ENCODE measurements at regions not wholly inside any gene's neighbourhood (a gene's known extent, or its start where the extent isn't known, plus 50 kb on each side); places are given as distances from the start of the nearest gene placed in this dataset.

GRCh38 chr12:92370828-92371227 is 225.2 kb upstream of the BTG1 start:
- Histone ChIP-seq H3K36me3 (ENCODE audit: control insufficient read depth in 2 of 2, insufficient read depth in 1 of 2, low read length in 2 of 2) (no peaks in the 10 kb centered on the region), H3K27ac (ENCODE audit: extremely low read depth, low read depth, low read length) (no peak overlapping the region), H3K4me1 (ENCODE audit: control insufficient read depth, insufficient read depth, low read length) (no peaks in the 10 kb centered on the region), H3K4me3 (ENCODE audit: low read depth, low read length) (no peak overlapping the region), H3K9me3 (ENCODE audit: control insufficient read depth, insufficient read depth, low read depth, low read length) (no peaks in the 10 kb centered on the region)
- POLR2A ChIA-PET: no interaction called here
- CTCF ChIA-PET: interaction anchor here (0.7 kb wide), 1 partner anchor 215 kb away, joined by 3 read pairs; no protein-coding TSS in a partner anchor
- TF ChIP-seq HOXA7 (CRISPR knock-in tag; IDR thresholded peaks at IDR 0.05; ENCODE audit: borderline replicate concordance): no peak
- no peak for TF ChIP-seq ZNF148 (tag by site-specific recombination; IDR thresholded peaks at IDR 0.05; ENCODE audit: borderline replicate concordance)
- no peak for TF ChIP-seq ZNF394 (tag by site-specific recombination; IDR thresholded peaks at IDR 0.05; ENCODE audit: borderline replicate concordance)
- no peak for TF ChIP-seq ZSCAN23 (tag by site-specific recombination; IDR thresholded peaks at IDR 0.05)
- no peak for TF ChIP-seq GLIS1 (tag by site-specific recombination; IDR thresholded peaks at IDR 0.05)
- TF ChIP-seq PATZ1 (tag by site-specific recombination; IDR thresholded peaks at IDR 0.05): no peak
- no peak for TF ChIP-seq ZNF473 (tag by site-specific recombination; IDR thresholded peaks at IDR 0.05)
- TF ChIP-seq ZNF48 (tag by site-specific recombination; IDR thresholded peaks at IDR 0.05): no peak
- TF ChIP-seq ZNF677 (tag by site-specific recombination; IDR thresholded peaks at IDR 0.05): no peak
- no peak for TF ChIP-seq ZNF621 (tag by site-specific recombination; IDR thresholded peaks at IDR 0.05)
- no peak for TF ChIP-seq ZNF560 (tag by site-specific recombination; IDR thresholded peaks at IDR 0.05; ENCODE audit: borderline replicate concordance)
- TF ChIP-seq ZNF837 (tag by site-specific recombination; IDR thresholded peaks at IDR 0.05): no peak
- no peak for TF ChIP-seq ZNF404 (tag by site-specific recombination; IDR thresholded peaks at IDR 0.05)
- no peak for TF ChIP-seq ZNF324 (tag by site-specific recombination; IDR thresholded peaks at IDR 0.05)
- no peak for TF ChIP-seq MYNN (tag by site-specific recombination; IDR thresholded peaks at IDR 0.05; ENCODE audit: borderline replicate concordance)
- no peak for TF ChIP-seq ZXDB (tag by site-specific recombination; IDR thresholded peaks at IDR 0.05)
- no peak for TF ChIP-seq ZNF239 (tag by site-specific recombination; IDR thresholded peaks at IDR 0.05)
- TF ChIP-seq ZNF169 (tag by site-specific recombination; IDR thresholded peaks at IDR 0.05): no peak

GRCh38 chr12:92369636-92370035 is 224.0 kb upstream of the BTG1 start:
- H3K4me1 ChIP-seq (ENCODE audit: control insufficient read depth, insufficient read depth, low read length): no peaks in the 10 kb centered on the region
- ChIA-PET CTCF (no interaction called here), POLR2A (no interaction called here)
- no peak overlapping the region for H3K4me3 ChIP-seq (ENCODE audit: low read depth, low read length)
- no peaks in the 10 kb centered on the region for H3K36me3 ChIP-seq (ENCODE audit: control insufficient read depth in 2 of 2, insufficient read depth in 1 of 2, low read length in 2 of 2)
- H3K27ac ChIP-seq (ENCODE audit: extremely low read depth, low read depth, low read length): no peak overlapping the region
- no peaks in the 10 kb centered on the region for H3K9me3 ChIP-seq (ENCODE audit: control insufficient read depth, insufficient read depth, low read depth, low read length)
- no peak for TF ChIP-seq ZNF280C (tag by site-specific recombination; IDR thresholded peaks at IDR 0.05)
- TF ChIP-seq ZSCAN18 (tag by site-specific recombination; IDR thresholded peaks at IDR 0.05): no peak
- no peak for TF ChIP-seq ZNF677 (tag by site-specific recombination; IDR thresholded peaks at IDR 0.05)
- no peak for TF ChIP-seq ZNF518A (tag by site-specific recombination; conservative IDR thresholded peaks at IDR 0.05; ENCODE audit: low read depth)
- no peak for TF ChIP-seq GLIS2 (tag by site-specific recombination; IDR thresholded peaks at IDR 0.05)
- no peak for TF ChIP-seq OSR2 (tag by site-specific recombination; IDR thresholded peaks at IDR 0.05)
- TF ChIP-seq BCL11B (tag by site-specific recombination; IDR thresholded peaks at IDR 0.05; ENCODE audit: low read depth): no peak
